Kidney glomerular epithelial cell (primary cell): ENCODE measurements at regions not wholly inside any gene's neighbourhood (a gene's known extent, or its start where the extent isn't known, plus 50 kb on each side); places are given as distances from the start of the nearest gene placed in this dataset.
"Not testable (repeated sequence)": the region's sequence is repeated elsewhere in the genome, so short reads cannot be mapped to it uniquely, and the experiment has no call there.

ENCODE experiments used
- DNase-seq: peaks from one replicate; lab custom pipeline; 2025; lab: John Stamatoyannopoulos, UW

DNA sequence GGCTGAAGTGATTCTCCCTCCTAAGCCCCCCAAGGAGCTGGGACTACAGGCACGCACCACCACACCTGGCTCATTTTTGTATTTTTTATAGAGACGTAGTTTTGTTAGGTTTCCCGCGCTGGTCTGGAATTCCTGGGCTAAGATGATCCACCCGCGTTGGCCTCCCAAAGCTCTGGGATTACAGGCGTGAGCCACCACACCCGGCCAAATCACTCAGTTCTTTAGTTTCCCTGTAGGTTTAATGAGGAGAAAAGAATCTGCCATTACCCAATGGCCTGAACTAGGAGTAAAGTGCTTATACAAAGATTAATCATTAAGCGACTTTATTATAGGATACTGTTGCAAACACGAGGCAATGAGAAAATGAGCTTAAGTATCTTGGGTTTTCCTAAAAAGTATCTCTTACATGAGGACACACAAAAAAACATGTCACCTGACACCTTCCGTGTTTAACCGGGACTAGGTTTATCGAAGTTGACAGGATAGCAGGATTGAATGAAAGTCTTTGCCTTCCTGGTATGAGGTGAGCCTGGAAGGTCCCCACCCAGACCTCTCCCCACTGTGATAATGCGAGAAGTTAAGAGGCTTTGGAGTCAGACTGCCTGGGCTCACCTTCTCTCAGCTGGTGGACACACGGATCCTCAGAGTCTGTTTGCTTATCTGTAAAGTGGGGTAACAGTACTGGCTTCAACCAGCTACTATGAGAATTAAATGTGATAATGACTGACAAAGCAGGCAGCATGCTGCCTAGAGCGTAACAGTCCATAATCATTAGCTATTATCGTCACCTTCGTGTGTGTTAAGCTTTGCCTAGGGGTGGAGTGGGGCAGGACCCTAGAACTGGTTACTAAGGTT is 133.5 kb upstream of the KRAS start:
- DNase-seq = no peak

DNA sequence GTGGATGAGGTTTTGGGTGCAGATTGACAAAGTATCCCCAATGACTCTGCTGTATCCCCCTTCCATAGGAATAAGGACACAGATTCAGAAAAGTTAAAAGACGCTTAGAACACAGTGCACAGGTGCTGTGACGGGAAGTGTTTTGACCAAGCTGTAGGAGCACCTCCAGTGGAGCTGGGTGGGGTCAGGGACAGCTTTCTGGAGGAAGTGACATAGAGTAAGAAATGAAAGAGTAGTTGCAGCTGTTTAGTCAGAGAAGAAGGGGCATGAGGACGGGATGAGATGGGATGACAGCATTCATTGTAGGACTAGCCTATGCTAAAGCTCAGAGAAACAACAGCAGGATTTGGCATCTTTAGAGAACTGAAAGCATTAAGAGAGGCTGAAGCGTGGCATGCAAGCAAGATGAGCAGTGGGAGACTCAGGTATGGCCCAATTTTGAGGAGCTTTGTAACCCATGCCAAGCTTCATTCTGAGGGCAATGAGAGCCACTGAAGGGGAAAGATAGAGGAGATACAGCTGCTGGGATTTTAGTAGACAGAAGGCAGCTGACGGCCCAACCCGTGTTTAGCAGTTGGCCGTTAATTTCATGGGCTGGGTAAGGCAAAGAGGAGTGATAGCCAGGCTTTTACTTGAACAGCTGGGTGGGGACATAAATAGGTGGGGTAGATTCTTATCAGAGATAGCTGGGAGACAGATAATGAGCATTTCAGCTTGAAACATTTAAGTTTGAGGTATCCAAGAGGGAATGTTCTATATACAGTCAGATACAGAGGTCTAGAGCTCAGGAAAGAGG is 131.8 kb upstream of the KRAS start:
- no peak for DNase-seq

- DNase-seq = peak; percentile 8
These were observed 126.9 kb upstream of the KRAS start for GRCh38 chr12:25377469-25378177.

GRCh38 chr12:25376985-25377384 is 126.3 kb upstream of the KRAS start:
- no peak for DNase-seq

DNA sequence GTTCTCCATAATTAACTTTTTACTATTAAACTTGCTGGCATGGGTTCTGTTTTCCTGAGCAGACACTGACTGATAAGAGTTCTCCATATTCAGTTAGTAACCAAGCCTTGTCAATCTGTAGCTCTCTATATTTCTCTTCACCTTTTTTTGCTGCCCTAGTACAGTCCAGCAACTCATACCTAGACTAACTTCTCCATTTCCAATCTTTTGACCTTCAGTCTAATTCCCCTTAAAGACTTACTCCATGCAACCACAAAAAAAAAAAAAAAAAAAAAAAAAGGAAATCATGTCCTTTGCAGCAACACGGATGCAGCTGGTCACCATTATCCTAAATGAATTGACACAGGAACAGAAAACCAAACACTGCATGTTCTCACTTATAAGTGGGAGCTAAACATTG is 125.7 kb upstream of the KRAS start:
- DNase-seq = no peak

- no peak for DNase-seq
These were observed 122.5 kb upstream of the KRAS start for GRCh38 chr12:25372969-25373817.

DNA sequence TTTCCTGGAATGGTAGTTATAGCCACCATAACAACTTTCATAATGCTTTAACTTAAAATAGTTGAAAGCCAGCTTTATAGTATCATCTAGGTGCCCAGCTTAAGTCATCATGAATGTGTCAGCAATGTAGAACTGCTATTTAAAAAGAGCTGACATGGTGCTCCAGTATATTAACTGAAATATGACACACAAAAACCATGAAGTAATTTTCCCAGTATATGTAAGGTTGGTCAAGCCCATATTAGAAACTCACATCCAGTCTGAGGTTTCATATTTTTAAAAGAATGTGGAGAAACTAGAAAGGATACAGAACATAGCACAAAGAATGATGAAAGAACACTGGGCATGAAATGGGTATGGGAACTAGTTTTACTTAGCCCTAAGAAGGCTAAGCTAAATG is 121.3 kb upstream of the KRAS start:
- no peak for DNase-seq

- DNase-seq = no peak
These were observed 117.8 kb upstream of the KRAS start for GRCh38 chr12:25368557-25368956.

DNA sequence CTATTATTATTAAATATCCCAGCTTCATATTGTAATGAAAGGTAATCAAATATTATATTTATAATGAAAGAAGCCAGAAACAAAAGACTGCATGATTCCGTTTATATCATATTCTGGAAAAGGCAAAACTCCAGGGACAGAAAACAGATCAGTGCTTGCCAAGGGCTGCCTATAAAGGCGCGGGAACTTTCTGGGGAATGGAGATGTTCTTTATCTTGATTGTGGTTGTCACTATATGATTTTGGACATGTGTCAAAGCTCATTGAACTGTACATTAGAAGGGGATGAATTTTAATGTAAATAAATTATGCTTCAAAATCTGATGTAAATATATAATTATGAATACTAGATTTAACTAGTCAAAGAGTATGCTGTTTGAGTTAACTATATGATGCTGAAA is 115.4 kb upstream of the KRAS start:
- no peak for DNase-seq

GRCh38 chr12:25365340-25365730 is 114.6 kb upstream of the KRAS start:
- DNase-seq = no peak

DNA sequence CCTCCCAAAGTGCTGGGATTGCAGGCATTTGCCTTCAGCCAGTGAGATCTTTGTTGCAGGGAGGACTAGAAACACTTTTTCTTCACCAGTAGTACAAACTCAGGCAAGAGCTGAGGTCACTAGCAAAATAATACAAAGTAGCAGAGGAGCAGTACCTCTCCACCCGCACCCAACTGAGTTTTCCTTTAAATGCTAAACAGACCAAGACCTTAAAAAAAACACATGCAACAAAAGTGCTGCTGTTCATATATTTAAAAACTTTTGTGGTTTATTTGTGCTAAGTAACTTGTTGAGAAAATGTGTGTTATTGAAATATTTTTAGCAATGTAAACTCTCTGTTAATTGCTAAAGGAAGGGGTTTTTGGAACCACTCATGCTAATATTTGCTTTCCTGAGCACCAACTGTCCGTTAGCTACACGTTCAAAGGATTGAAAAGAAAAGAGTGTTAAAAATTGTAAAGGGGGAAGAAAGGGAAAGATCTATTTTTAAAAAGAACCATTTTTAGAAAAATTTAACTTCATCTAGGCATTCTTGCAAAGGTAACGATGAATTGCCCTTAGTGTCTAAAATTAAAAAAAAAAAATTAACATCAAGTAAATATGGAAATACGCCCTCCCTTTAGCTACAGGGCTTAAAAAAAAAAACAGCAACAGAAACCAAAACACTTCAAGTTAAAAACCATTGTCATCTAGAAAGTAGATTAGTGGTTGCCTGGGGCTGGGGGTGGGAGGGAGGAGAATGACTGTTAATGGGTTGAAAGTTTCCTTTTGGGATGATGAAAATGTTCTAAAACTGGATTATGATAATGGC is 114.0 kb upstream of the KRAS start:
- DNase-seq = no peak

DNA sequence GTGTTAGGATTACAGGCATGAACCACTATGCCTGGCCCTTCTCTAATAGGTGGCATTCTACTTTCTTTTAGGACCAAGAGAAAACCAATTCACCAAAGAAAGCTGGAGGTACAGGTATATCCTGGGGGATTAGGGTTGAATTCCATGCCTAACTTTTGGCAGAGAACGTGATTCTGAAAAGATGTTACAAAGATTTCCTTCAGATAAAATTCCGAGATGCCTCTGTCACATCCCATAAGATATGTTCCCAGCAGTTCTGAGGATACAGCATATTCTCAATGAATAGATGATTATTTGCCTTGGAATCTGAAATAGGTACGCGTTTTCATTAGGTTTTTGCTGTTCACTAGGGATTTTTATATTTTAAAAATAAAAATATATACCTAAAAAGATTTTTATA is 111.9 kb upstream of the KRAS start:
- no peak for DNase-seq

DNA sequence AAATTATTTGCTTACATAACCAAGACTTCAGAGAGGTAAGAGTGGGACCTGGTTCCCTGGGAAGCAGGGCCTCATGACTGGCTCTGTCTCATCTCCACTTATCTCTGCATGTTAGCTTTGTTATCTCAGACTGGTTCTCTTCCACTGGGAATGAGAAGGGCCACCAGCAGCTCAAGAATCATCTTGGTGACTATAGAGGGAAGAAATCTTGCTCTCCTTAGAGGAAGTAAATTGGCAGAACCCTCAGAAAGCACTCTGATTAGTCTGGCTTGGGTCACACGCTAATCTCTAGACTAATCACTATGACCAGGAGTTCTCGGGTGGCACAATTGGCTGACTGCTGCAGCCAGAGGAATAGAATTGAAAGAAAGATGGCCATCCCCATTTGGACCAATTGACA is 110.8 kb upstream of the KRAS start:
- no peak for DNase-seq

DNA sequence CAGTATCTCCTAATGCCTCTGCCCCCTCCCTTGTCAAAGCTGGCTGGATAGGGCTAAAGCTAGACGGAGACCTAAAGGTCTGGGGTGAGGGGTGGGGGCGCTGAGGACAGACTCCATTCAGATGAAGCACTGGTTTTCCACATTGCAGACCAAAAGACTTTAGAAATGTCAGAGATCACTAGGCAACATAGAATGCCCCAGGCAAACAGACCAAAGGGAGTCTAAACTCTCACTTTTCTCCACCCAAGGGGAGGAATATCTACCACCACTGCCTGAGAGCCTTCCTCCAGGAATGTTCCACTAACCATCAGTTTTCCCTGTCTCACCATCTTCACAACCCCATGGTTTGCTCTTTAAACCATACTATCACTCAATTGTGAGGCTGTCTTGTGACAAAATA is 106.9 kb upstream of the KRAS start:
- no peak for DNase-seq

DNA sequence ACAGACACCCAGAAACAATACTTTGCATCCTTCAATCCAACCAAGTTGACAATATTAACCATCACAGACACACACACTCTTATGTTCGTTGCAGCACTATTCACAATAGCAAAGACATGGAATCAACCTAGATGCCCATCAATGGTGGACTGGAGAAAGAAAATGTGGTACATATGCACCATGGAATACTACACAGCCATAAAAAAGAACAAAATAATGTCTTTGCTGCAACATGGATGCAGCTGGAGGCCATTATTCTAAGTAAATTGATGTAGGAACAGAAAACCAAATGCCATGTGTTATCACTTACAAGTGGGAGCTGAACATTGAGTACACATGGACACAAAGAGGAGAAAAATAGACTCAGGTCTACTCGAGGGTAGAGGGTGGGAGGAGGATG is 102.2 kb upstream of the KRAS start:
- DNase-seq = not testable (repeated sequence)

DNA sequence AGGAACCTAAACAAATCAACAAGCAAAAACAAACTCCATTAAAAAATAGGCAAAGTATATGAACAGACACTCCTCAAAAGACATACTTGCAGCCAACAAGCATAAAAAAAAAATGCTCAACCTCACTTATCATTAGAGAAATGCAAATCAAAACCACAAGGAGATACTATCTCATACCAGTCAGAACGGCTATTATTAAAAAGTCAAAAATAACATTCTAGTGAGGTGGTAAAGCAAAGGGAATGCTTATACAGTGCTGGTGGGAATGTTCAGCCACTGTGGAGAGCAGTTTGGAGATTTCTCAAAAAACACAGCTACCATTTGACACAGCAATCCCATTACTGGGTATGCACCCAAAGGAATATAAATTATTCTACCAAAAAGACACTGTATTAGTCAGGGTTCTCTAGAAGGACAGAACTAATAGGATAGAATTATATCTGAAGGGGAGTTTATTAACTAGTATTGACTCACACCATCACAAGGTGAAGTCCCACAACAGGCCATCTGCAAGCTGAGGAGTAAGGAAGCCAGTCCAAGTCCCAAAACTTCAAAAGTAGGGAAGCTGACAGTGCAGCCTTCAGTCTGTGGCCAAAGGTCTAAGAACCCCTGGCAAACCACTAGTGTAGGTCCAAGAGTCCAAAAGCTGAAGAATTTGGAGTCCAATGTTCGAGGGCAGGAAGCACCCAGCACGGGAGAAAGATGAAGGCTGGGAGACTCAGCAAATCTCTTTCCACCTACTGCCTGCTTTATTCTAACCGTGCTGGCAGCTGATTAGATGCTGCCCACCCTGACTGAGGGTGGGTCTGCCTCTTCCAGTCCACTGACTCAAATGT is 101.6 kb upstream of the KRAS start:
- peak; percentile 12 for DNase-seq

DNA sequence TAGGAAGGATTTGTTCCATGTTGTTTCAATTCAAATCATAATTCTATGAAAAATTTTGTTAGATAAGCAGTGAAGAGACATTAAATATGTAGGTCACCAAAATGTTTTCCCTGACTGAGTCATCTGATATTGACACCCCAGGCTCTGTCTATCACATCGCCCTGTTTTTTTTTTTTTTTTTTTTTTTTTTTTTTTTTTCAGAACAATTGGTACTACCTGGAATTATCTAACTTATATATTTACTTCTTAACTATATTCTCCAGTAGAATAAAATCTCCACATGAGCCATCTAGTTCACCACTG is 97.8 kb upstream of the KRAS start:
- no peak for DNase-seq

DNA sequence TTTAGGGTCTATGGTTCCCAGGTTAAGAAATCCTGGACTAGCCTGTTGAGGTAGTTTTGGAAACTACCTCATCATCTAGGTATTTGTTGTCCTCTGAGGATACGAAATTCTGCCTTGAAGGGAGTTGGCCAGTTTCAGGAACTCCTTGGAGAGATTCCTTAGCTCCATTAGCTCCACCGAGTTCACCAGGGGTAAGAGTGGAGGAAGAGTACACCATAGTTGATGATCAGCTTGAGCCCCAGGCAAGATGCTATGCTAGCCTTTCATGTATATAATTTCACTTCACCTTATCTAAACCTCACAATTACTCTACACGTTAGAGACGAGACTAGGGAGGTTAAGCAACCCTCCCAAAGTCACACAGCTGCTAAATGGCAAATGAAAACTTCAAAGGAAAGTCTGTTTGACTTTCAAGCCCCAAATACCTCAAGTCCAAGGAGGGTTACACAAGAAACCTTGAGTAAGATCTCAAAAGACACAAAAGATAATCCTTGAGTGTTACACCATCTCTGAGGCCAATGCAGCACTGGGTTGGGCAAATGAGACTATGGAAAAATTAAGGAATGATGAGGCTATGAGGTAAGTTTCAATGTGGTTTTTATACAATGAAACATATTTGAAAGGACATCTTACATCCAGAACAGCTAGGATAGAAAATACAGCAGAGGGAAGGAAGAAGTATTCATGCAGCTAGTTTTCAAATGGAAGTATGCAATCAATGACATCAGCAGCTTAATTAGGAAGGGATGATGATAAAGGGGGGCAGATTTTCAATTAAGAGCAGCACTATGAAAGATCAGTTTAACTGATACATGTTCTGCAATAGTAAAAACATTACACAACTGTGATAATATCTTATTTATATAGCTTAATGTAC is 97.2 kb upstream of the KRAS start:
- no peak for DNase-seq

DNA sequence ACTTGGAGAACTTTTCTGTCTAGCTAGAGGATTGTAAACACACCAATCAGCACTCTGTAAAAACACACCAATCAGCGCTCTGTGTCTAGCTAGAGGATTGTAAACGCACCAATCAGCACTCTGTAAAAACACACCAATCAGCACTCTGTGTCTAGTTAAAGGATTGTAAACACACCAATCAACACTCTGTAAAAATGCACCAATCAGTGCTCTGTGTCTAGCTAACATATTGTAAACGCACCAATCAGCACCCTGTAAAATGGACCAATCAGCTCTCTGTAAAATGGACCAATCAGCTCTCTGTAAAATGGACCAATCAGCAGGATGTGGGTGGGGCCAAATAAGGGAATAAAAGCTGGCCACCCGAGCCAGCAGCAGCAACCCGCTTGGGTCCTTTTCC is 91.1 kb upstream of the KRAS start:
- not testable (repeated sequence) for DNase-seq
